ENCODE measurements at regions not wholly inside any gene's neighbourhood (a gene's known extent, or its start where the extent isn't known, plus 50 kb on each side); places are given as distances from the start of the nearest gene placed in this dataset.

GRCh38 chr1:4084446-4084845, 184.4 kb upstream of the C1orf174 start:
- no peak for DNase-seq
- TF ChIP-seq EZH2 (IDR thresholded peaks at IDR 0.05; ENCODE audit: borderline replicate concordance, low read depth, low read length, severe bottlenecking) (no peak), CTCF (IDR thresholded peaks at IDR 0.05; ENCODE audit: borderline replicate concordance, extremely low read depth, low read length, poor library complexity, severe bottlenecking) (no peak)
- H3K27me3 ChIP-seq (ENCODE audit: insufficient read depth, low read length, poor library complexity): peaks cover 4% of the 10 kb centered on the region

DNA sequence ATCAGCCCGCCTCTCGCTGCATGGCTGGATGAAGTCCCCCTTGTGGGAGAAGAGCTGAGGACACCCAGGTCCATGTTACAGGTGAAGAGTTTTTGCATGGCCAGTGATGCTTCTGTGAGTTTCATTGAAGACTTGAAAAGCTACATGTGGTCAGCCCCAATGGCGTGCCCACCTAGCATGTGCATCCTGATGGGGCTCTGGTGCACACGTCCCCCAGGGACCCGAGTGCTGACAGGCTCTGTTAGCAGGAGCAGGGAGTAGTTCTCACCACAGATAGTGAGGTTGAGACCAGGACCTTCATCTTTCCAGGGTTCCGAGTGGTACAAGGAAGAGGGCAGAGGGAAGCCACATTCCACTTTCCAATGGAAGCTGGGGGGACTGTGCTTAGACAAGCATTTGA, 184.8 kb upstream of the C1orf174 start:
- Histone ChIP-seq H3K4me2 (ENCODE audit: insufficient read depth, low read length) (no peak overlapping the region), H3K4me1 (ENCODE audit: insufficient read depth, low read length) (no peaks in the 10 kb centered on the region), H3K27me3 (ENCODE audit: insufficient read depth, low read length, poor library complexity) (peaks cover 4% of the 10 kb centered on the region), H3K4me3 (ENCODE audit: low read depth in 1 of 2, low read length in 2 of 2) (no peak overlapping the region), H3K36me3 (ENCODE audit: insufficient read depth, low read length) (no peaks in the 10 kb centered on the region), H3K9me3 (ENCODE audit: insufficient read depth, low read length, severe bottlenecking) (no peaks in the 10 kb centered on the region), H2AFZ (ENCODE audit: low read depth, low read length) (no peak overlapping the region), H4K20me1 (ENCODE audit: insufficient read depth, low read length) (no peaks in the 10 kb centered on the region), H3K27ac (ENCODE audit: low read length) (no peak overlapping the region), H3K9ac (ENCODE audit: low read depth, low read length) (no peak overlapping the region), H3K79me2 (ENCODE audit: insufficient read depth, low read length) (no peaks in the 10 kb centered on the region)
- no peak for DNase-seq
- no peak for ATAC-seq (ENCODE audit: insufficient read depth, low read depth)
- no peak for TF ChIP-seq CTCF (IDR thresholded peaks at IDR 0.05; ENCODE audit: borderline replicate concordance, extremely low read depth, low read length, poor library complexity, severe bottlenecking)
- no peak for TF ChIP-seq EZH2 (IDR thresholded peaks at IDR 0.05; ENCODE audit: borderline replicate concordance, low read depth, low read length, severe bottlenecking)

More at GRCh38 chr1:4084446-4084845, 184.4 kb upstream of the C1orf174 start:
- Histone ChIP-seq H4K20me1 (ENCODE audit: insufficient read depth, low read length) (no peaks in the 10 kb centered on the region), H3K27ac (ENCODE audit: low read length) (no peak overlapping the region), H3K36me3 (ENCODE audit: insufficient read depth, low read length) (no peaks in the 10 kb centered on the region), H3K4me2 (ENCODE audit: insufficient read depth, low read length) (no peak overlapping the region), H3K9me3 (ENCODE audit: insufficient read depth, low read length, severe bottlenecking) (no peaks in the 10 kb centered on the region), H2AFZ (ENCODE audit: low read depth, low read length) (no peak overlapping the region), H3K4me1 (ENCODE audit: insufficient read depth, low read length) (no peaks in the 10 kb centered on the region), H3K9ac (ENCODE audit: low read depth, low read length) (no peak overlapping the region), H3K4me3 (ENCODE audit: low read depth in 1 of 2, low read length in 2 of 2) (no peak overlapping the region), H3K79me2 (ENCODE audit: insufficient read depth, low read length) (no peaks in the 10 kb centered on the region)
- no peak for ATAC-seq (ENCODE audit: insufficient read depth, low read depth)

GRCh38 chr1:4085546-4085945, 185.5 kb upstream of the C1orf174 start:
- Histone ChIP-seq H3K9me3 (ENCODE audit: insufficient read depth, low read length, severe bottlenecking) (no peaks in the 10 kb centered on the region), H2AFZ (ENCODE audit: low read depth, low read length) (no peak overlapping the region), H3K4me1 (ENCODE audit: insufficient read depth, low read length) (no peaks in the 10 kb centered on the region), H3K4me2 (ENCODE audit: insufficient read depth, low read length) (no peak overlapping the region), H3K27ac (ENCODE audit: low read length) (no peak overlapping the region), H3K9ac (ENCODE audit: low read depth, low read length) (no peak overlapping the region), H3K79me2 (ENCODE audit: insufficient read depth, low read length) (no peaks in the 10 kb centered on the region), H4K20me1 (ENCODE audit: insufficient read depth, low read length) (no peaks in the 10 kb centered on the region), H3K27me3 (ENCODE audit: insufficient read depth, low read length, poor library complexity) (peaks cover 4% of the 10 kb centered on the region), H3K4me3 (ENCODE audit: low read depth in 1 of 2, low read length in 2 of 2) (no peak overlapping the region), H3K36me3 (ENCODE audit: insufficient read depth, low read length) (no peaks in the 10 kb centered on the region)
- TF ChIP-seq CTCF (IDR thresholded peaks at IDR 0.05; ENCODE audit: borderline replicate concordance, extremely low read depth, low read length, poor library complexity, severe bottlenecking): no peak
- no peak for TF ChIP-seq EZH2 (IDR thresholded peaks at IDR 0.05; ENCODE audit: borderline replicate concordance, low read depth, low read length, severe bottlenecking)
- DNase-seq (no peak), ATAC-seq (ENCODE audit: insufficient read depth, low read depth) (no peak)

All from DND-41 (cell line).